CD4-positive, alpha-beta memory T cell (primary cell): ENCODE measurements at regions not wholly inside any gene's neighbourhood (a gene's known extent, or its start where the extent isn't known, plus 50 kb on each side); places are given as distances from the start of the nearest gene placed in this dataset.

Experiments used
- CTCF ChIA-PET: fragments of 350-600 bp; sonication (Branson Sonifier 250); formaldehyde crosslinking; loops from one replicate; lab custom pipeline; 2021; ENCODE audit warnings: inconsistent platforms; ENCODE audit not compliant: partially characterized antibody; lab: Charles Lee
- POLR2A ChIA-PET: fragments of 350-600 bp; sonication (Branson Sonifier 250); formaldehyde crosslinking; loops from one replicate; lab custom pipeline; 2021; ENCODE audit not compliant: partially characterized antibody; lab: Charles Lee
- DNase-seq, 5 donors: peaks; one replicate each; pipeline versions ENCODE4 v3.0.0 to v3.0.0-alpha.2; 2020 to 2022; ENCODE audit warnings: mixed read lengths in 1 of 5
- H3K27ac ChIP-seq: one replicate; pipeline ENCODE4 v1.7.0; 2013; ENCODE audit warnings: low read depth, low read length
- H3K27me3 ChIP-seq: 2 replicates; pipeline ENCODE4 v1.7.0; 2013; ENCODE audit warnings: mild to moderate bottlenecking, low read length, moderate library complexity; ENCODE audit not compliant: insufficient read depth
- H3K36me3 ChIP-seq: 2 replicates; pipeline ENCODE4 v1.7.0; 2013; ENCODE audit warnings: mild to moderate bottlenecking, low read length, moderate library complexity; ENCODE audit not compliant: insufficient read depth
- H3K4me1 ChIP-seq: 2 replicates; pipeline ENCODE4 v1.7.0; 2013; ENCODE audit warnings: mild to moderate bottlenecking, low read length, moderate library complexity; ENCODE audit not compliant: insufficient read depth
- H3K4me3 ChIP-seq, 2 donors: one replicate each; pipeline ENCODE4 v1.7.0; 2013; ENCODE audit warnings: low read length in 2 of 2, mild to moderate bottlenecking in 1 of 2
- H3K9me3 ChIP-seq, 2 donors: one replicate each; pipeline ENCODE4 v1.7.0; 2013; ENCODE audit warnings: low read length in 2 of 2, control low read depth in 1 of 2; ENCODE audit not compliant: control insufficient read depth in 1 of 2
- H3K27ac Mint-ChIP-seq, 7 donors: one replicate each; pipeline ENCODE4 v1.8.0; 2020 to 2021; ENCODE audit warnings: mixed read lengths in 7 of 7, mild to moderate bottlenecking in 6 of 7, inconsistent platforms in 3 of 7, moderate library complexity in 3 of 7
- H3K27me3 Mint-ChIP-seq, 2 donors: one replicate each; pipeline ENCODE4 v1.8.0; 2020 to 2021; ENCODE audit warnings: mixed read lengths in 2 of 2
- H3K36me3 Mint-ChIP-seq, 2 donors: one replicate each; pipeline ENCODE4 v1.8.0; 2020 to 2021; ENCODE audit warnings: mixed read lengths in 2 of 2, inconsistent platforms in 1 of 2, mild to moderate bottlenecking in 1 of 2
- H3K4me1 Mint-ChIP-seq, 4 donors: one replicate each; pipeline ENCODE4 v1.8.0; 2020 to 2021; ENCODE audit warnings: mixed read lengths in 4 of 4, mild to moderate bottlenecking in 1 of 4
- H3K4me3 Mint-ChIP-seq, 8 donors: one replicate each; pipeline ENCODE4 v1.8.0; 2020 to 2021; ENCODE audit warnings: mixed read lengths in 8 of 8, mild to moderate bottlenecking in 7 of 8, moderate library complexity in 6 of 8, inconsistent platforms in 3 of 8
- H3K9me3 Mint-ChIP-seq, 8 donors: one replicate each; pipeline ENCODE4 v1.8.0; 2020 to 2021; ENCODE audit warnings: mixed read lengths in 8 of 8, mild to moderate bottlenecking in 5 of 8, inconsistent platforms in 3 of 8, moderate library complexity in 1 of 8
- intact Hi-C: fragments of 100-400 bp; cut with micrococcal nuclease; formaldehyde crosslinking; loops from one replicate; pipeline ENCODE4 v1.15.1; 2023

DNA sequence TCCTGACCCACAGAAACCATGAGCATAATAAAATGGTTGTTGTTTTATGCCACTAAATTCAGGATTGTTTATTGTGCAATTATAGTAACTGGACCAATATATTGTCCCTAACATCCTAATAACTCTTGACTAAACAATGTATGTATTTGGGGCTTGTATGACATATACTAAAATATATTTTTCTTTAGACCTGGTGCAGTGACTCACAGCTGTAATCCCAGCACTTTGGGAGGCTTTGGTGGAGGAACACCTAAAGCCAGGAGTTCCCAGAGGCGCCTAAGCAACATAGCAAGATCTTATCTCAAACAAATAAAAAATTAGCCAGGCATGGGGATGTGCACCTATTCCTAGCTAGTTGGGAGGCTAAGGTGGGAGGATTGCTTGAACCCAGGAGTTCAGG is 180.4 kb downstream of the SUCNR1 start:
- POLR2A ChIA-PET, result no interaction called here
- no peak for DNase-seq
- Histone ChIP-seq H3K27ac (no peak overlapping the region), H3K36me3 (no peaks in the 10 kb centered on the region), H3K9me3 (no peaks in the 10 kb centered on the region), H3K27me3 (no peaks in the 10 kb centered on the region), H3K4me3 (no peak overlapping the region), H3K4me1 (no peaks in the 10 kb centered on the region)
- CTCF ChIA-PET, result no interaction called here
- no peaks in the 10 kb centered on the region for H3K36me3 Mint-ChIP-seq
- H3K9me3 Mint-ChIP-seq, result peaks cover 0 to 4% (median 0%) of the 10 kb centered on the region in 8 donors
- H3K4me1 Mint-ChIP-seq, result no peaks in the 10 kb centered on the region
- H3K4me3 Mint-ChIP-seq, result no peak overlapping the region
- H3K27ac Mint-ChIP-seq, result no peak overlapping the region
- no peaks in the 10 kb centered on the region for H3K27me3 Mint-ChIP-seq
- intact Hi-C loops, result no loop called here

- Mint-ChIP-seq H3K27me3 (no peaks in the 10 kb centered on the region), H3K36me3 (no peaks in the 10 kb centered on the region), H3K4me1 (no peaks in the 10 kb centered on the region), H3K9me3 (peaks cover 0 to 4% (median 0%) of the 10 kb centered on the region in 8 donors), H3K27ac (no peak overlapping the region), H3K4me3 (no peak overlapping the region)
- H3K9me3 ChIP-seq, result no peaks in the 10 kb centered on the region
- intact Hi-C loops, result no loop called here
- no peak overlapping the region for H3K4me3 ChIP-seq
- ChIA-PET POLR2A (no interaction called here), CTCF (no interaction called here)
- DNase-seq, result no peak
- no peaks in the 10 kb centered on the region for H3K36me3 ChIP-seq
- H3K4me1 ChIP-seq, result no peaks in the 10 kb centered on the region
- no peak overlapping the region for H3K27ac ChIP-seq
- H3K27me3 ChIP-seq, result no peaks in the 10 kb centered on the region
These were observed 180.9 kb downstream of the SUCNR1 start for GRCh38 chr3:152054315-152054714.

- H3K9me3 ChIP-seq, result no peaks in the 10 kb centered on the region
- no peaks in the 10 kb centered on the region for H3K4me1 ChIP-seq
- Mint-ChIP-seq H3K27me3 (peaks cover 0 to 2% of the 10 kb centered on the region in 2 donors), H3K4me1 (no peaks in the 10 kb centered on the region), H3K36me3 (no peaks in the 10 kb centered on the region), H3K27ac (no peak overlapping the region), H3K9me3 (peaks cover 0 to 4% (median 0%) of the 10 kb centered on the region in 8 donors), H3K4me3 (no peak overlapping the region)
- no peak overlapping the region for H3K27ac ChIP-seq
- no peak overlapping the region for H3K4me3 ChIP-seq
- CTCF ChIA-PET, result no interaction called here
- H3K27me3 ChIP-seq, result no peaks in the 10 kb centered on the region
- DNase-seq, result no peak
- H3K36me3 ChIP-seq, result no peaks in the 10 kb centered on the region
- intact Hi-C loops, result no loop called here
- POLR2A ChIA-PET, result no interaction called here
These were observed 182.6 kb downstream of the SUCNR1 start for GRCh38 chr3:152056073-152056472.

- ChIA-PET CTCF (no interaction called here), POLR2A (no interaction called here)
- H3K9me3 Mint-ChIP-seq, result peaks cover 0 to 4% (median 0%) of the 10 kb centered on the region in 8 donors
- H3K4me3 Mint-ChIP-seq, result no peak overlapping the region
- DNase-seq, result no peak
- intact Hi-C loops, result no loop called here
- Histone ChIP-seq H3K27me3 (no peaks in the 10 kb centered on the region), H3K4me1 (no peaks in the 10 kb centered on the region), H3K36me3 (no peaks in the 10 kb centered on the region), H3K27ac (no peak overlapping the region), H3K9me3 (no peaks in the 10 kb centered on the region), H3K4me3 (no peak overlapping the region)
- H3K27ac Mint-ChIP-seq, result no peak overlapping the region
- no peaks in the 10 kb centered on the region for H3K36me3 Mint-ChIP-seq
- H3K4me1 Mint-ChIP-seq, result no peaks in the 10 kb centered on the region
- peaks cover 0 to 2% of the 10 kb centered on the region in 2 donors for H3K27me3 Mint-ChIP-seq
These were observed 183.0 kb downstream of the SUCNR1 start for GRCh38 chr3:152056481-152056880.

GRCh38 chr3:152056987-152057386 is 183.5 kb downstream of the SUCNR1 start:
- intact Hi-C loops, result no loop called here
- Mint-ChIP-seq H3K36me3 (no peaks in the 10 kb centered on the region), H3K27me3 (peaks cover 0 to 2% of the 10 kb centered on the region in 2 donors), H3K9me3 (peaks cover 0 to 4% (median 0%) of the 10 kb centered on the region in 8 donors), H3K4me3 (no peak overlapping the region), H3K27ac (no peak overlapping the region), H3K4me1 (no peaks in the 10 kb centered on the region)
- no peak for DNase-seq
- ChIA-PET CTCF (no interaction called here), POLR2A (no interaction called here)
- no peaks in the 10 kb centered on the region for H3K4me1 ChIP-seq
- H3K27ac ChIP-seq, result no peak overlapping the region
- H3K27me3 ChIP-seq, result no peaks in the 10 kb centered on the region
- no peak overlapping the region for H3K4me3 ChIP-seq
- no peaks in the 10 kb centered on the region for H3K36me3 ChIP-seq
- no peaks in the 10 kb centered on the region for H3K9me3 ChIP-seq

DNA sequence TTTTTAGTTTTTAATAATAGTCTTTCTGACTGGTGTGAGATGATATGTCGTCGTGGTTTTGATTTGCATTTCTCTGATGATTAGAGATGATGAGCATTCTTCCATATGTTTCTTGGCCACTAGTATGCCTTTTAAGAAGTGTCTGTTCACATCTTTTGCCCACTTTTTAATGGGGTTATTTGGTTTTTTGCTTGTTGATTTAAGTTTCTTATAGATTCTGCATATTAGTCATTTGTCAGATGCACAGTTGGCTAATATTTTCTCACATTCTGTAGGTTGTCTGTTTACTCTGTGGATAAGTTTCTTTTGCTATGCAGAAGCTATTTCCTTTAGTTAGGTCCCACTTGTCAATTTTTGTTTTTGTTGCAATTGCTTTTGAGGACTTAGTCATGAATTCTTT is 185.4 kb downstream of the SUCNR1 start:
- Mint-ChIP-seq H3K27ac (no peak overlapping the region), H3K9me3 (peaks cover 0 to 2% (median 0%) of the 10 kb centered on the region in 8 donors), H3K4me3 (no peak overlapping the region), H3K27me3 (peaks cover 0 to 2% of the 10 kb centered on the region in 2 donors), H3K4me1 (no peaks in the 10 kb centered on the region), H3K36me3 (no peaks in the 10 kb centered on the region)
- Histone ChIP-seq H3K9me3 (no peaks in the 10 kb centered on the region), H3K27ac (no peak overlapping the region), H3K36me3 (no peaks in the 10 kb centered on the region), H3K4me3 (no peak overlapping the region), H3K4me1 (no peaks in the 10 kb centered on the region), H3K27me3 (no peaks in the 10 kb centered on the region)
- ChIA-PET POLR2A (no interaction called here), CTCF (no interaction called here)
- intact Hi-C loops, result no loop called here
- DNase-seq, result no peak

GRCh38 chr3:152060701-152061100 is 187.3 kb downstream of the SUCNR1 start:
- no peaks in the 10 kb centered on the region for H3K27me3 ChIP-seq
- Mint-ChIP-seq H3K27me3 (peaks cover 0 to 2% of the 10 kb centered on the region in 2 donors), H3K36me3 (no peaks in the 10 kb centered on the region), H3K4me3 (no peak overlapping the region), H3K9me3 (peaks cover 0 to 2% (median 0%) of the 10 kb centered on the region in 8 donors), H3K4me1 (no peaks in the 10 kb centered on the region), H3K27ac (no peak overlapping the region)
- no peak overlapping the region for H3K27ac ChIP-seq
- H3K36me3 ChIP-seq, result no peaks in the 10 kb centered on the region
- no peaks in the 10 kb centered on the region for H3K9me3 ChIP-seq
- H3K4me3 ChIP-seq, result no peak overlapping the region
- no peaks in the 10 kb centered on the region for H3K4me1 ChIP-seq
- intact Hi-C loops, result no loop called here
- ChIA-PET POLR2A (no interaction called here), CTCF (interaction anchor here (2.4 kb wide), 1 partner anchor 11 kb away, joined by 8 read pairs; no protein-coding TSS in a partner anchor)
- DNase-seq, result no peak

GRCh38 chr3:152061296-152061695 is 187.9 kb downstream of the SUCNR1 start:
- no peak overlapping the region for H3K4me3 ChIP-seq
- Mint-ChIP-seq H3K27me3 (peaks cover 0 to 2% of the 10 kb centered on the region in 2 donors), H3K27ac (no peak overlapping the region), H3K4me3 (no peak overlapping the region), H3K4me1 (no peaks in the 10 kb centered on the region), H3K36me3 (no peaks in the 10 kb centered on the region), H3K9me3 (peaks cover 0 to 2% (median 0%) of the 10 kb centered on the region in 8 donors)
- H3K27ac ChIP-seq, result no peak overlapping the region
- no peaks in the 10 kb centered on the region for H3K36me3 ChIP-seq
- ChIA-PET POLR2A (no interaction called here), CTCF (interaction anchor here (2.4 kb wide), 1 partner anchor 11 kb away, joined by 8 read pairs; no protein-coding TSS in a partner anchor)
- no peaks in the 10 kb centered on the region for H3K27me3 ChIP-seq
- no peaks in the 10 kb centered on the region for H3K9me3 ChIP-seq
- DNase-seq, result no peak
- intact Hi-C loops, result no loop called here
- no peaks in the 10 kb centered on the region for H3K4me1 ChIP-seq
